ENCODE measurements at regions not wholly inside any gene's neighbourhood (a gene's known extent, or its start where the extent isn't known, plus 50 kb on each side); places are given as distances from the start of the nearest gene placed in this dataset.

- Mint-ChIP-seq H3K9me3 (ENCODE audit: unreplicated experiment) (no peaks in the 10 kb centered on the region), H3K27ac (ENCODE audit: unreplicated experiment) (no peak overlapping the region), H3K4me1 (ENCODE audit: low read depth, unreplicated experiment) (no peaks in the 10 kb centered on the region), H3K4me3 (ENCODE audit: unreplicated experiment) (no peak overlapping the region), H3K36me3 (ENCODE audit: unreplicated experiment) (no peaks in the 10 kb centered on the region), H3K27me3 (ENCODE audit: unreplicated experiment) (no peaks in the 10 kb centered on the region)
- TF ChIP-seq CTCF (IDR thresholded peaks at IDR 0.05; ENCODE audit: partially characterized antibody, unreplicated experiment) = no peak
- no peak for DNase-seq
Observed at GRCh38 chr11:15568440-15568839, 453.7 kb downstream of the INSC start.

- Mint-ChIP-seq H3K9me3 (ENCODE audit: unreplicated experiment) (no peaks in the 10 kb centered on the region), H3K4me1 (ENCODE audit: low read depth, unreplicated experiment) (no peaks in the 10 kb centered on the region), H3K36me3 (ENCODE audit: unreplicated experiment) (no peaks in the 10 kb centered on the region), H3K27me3 (ENCODE audit: unreplicated experiment) (peaks cover under 1% of the 10 kb centered on the region), H3K4me3 (ENCODE audit: unreplicated experiment) (no peak overlapping the region), H3K27ac (ENCODE audit: unreplicated experiment) (no peak overlapping the region)
- no peak for DNase-seq
- TF ChIP-seq CTCF (IDR thresholded peaks at IDR 0.05; ENCODE audit: partially characterized antibody, unreplicated experiment) = no peak
Observed at GRCh38 chr11:15569305-15570025, 454.7 kb downstream of the INSC start.

- no peak for DNase-seq
- TF ChIP-seq CTCF (IDR thresholded peaks at IDR 0.05; ENCODE audit: partially characterized antibody, unreplicated experiment) = no peak
- Mint-ChIP-seq H3K9me3 (ENCODE audit: unreplicated experiment) (no peaks in the 10 kb centered on the region), H3K4me3 (ENCODE audit: unreplicated experiment) (no peak overlapping the region), H3K27me3 (ENCODE audit: unreplicated experiment) (peaks cover 3% of the 10 kb centered on the region), H3K27ac (ENCODE audit: unreplicated experiment) (no peak overlapping the region), H3K36me3 (ENCODE audit: unreplicated experiment) (no peaks in the 10 kb centered on the region), H3K4me1 (ENCODE audit: low read depth, unreplicated experiment) (no peaks in the 10 kb centered on the region)
Observed at GRCh38 chr11:15575409-15575808, 460.7 kb downstream of the INSC start.

DNA sequence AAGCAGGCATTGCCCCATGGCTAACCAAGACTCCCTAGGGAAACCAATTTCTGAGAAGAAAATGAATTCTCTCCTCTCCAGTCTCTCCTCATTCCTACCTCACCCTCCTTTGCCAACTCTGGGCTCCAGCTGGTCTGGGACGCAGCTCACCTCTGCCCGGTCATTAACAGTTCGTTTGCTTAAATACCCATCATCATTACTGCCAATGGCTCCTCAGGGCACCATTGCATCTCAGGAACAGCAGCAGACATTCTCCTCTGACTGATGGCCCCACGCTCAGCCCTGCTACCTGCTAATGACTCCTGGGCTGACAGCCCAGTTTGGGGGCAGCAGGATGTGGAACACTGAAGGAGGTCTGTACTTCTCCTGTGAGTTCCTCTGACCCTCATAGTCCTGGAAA lies 462.0 kb downstream of the INSC start:
- H3K27me3 Mint-ChIP-seq (ENCODE audit: unreplicated experiment) = peaks cover 3% of the 10 kb centered on the region
- H3K4me1 Mint-ChIP-seq (ENCODE audit: low read depth, unreplicated experiment) = no peaks in the 10 kb centered on the region
- no peak for TF ChIP-seq CTCF (IDR thresholded peaks at IDR 0.05; ENCODE audit: partially characterized antibody, unreplicated experiment)
- H3K36me3 Mint-ChIP-seq (ENCODE audit: unreplicated experiment) = no peaks in the 10 kb centered on the region
- no peak overlapping the region for H3K4me3 Mint-ChIP-seq (ENCODE audit: unreplicated experiment)
- DNase-seq = no peak
- no peak overlapping the region for H3K27ac Mint-ChIP-seq (ENCODE audit: unreplicated experiment)
- H3K9me3 Mint-ChIP-seq (ENCODE audit: unreplicated experiment) = peaks cover 2% of the 10 kb centered on the region

DNA sequence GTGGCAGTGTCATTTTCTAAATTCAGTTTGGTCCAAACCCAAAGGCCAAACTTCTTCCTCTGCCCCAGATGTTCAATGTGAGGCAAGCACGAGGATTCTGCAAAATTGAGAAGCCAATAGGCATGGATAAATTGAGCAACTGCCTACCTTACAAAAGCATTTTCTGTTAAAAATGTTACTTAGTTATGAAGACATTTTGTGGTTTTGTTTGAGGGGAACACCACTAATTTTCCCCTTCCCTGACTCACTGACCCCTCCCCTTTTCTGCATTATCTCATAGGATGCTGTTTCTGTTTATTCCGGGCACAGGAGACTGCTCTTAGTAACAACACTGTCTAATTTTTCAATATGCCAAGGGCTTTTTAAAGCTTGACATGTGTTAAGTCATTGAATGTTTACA lies 462.8 kb downstream of the INSC start:
- Mint-ChIP-seq H3K27ac (ENCODE audit: unreplicated experiment) (no peak overlapping the region), H3K36me3 (ENCODE audit: unreplicated experiment) (no peaks in the 10 kb centered on the region), H3K9me3 (ENCODE audit: unreplicated experiment) (peaks cover 2% of the 10 kb centered on the region), H3K4me1 (ENCODE audit: low read depth, unreplicated experiment) (no peaks in the 10 kb centered on the region), H3K27me3 (ENCODE audit: unreplicated experiment) (peaks cover 3% of the 10 kb centered on the region), H3K4me3 (ENCODE audit: unreplicated experiment) (no peak overlapping the region)
- TF ChIP-seq CTCF (IDR thresholded peaks at IDR 0.05; ENCODE audit: partially characterized antibody, unreplicated experiment) = no peak
- DNase-seq = no peak

Measured in glutamatergic neuron (in vitro differentiated cells).